LNCAP (cell line): ENCODE measurements at regions not wholly inside any gene's neighbourhood (a gene's known extent, or its start where the extent isn't known, plus 50 kb on each side); places are given as distances from the start of the nearest gene placed in this dataset.

Experiments used
- TF ChIP-seq, protein P1 (sequence below): fragments of 450-650 bp; IDR thresholded peaks from 2 replicates; pipeline ENCODE4 v1.5.1; 2017; ENCODE audit warnings: mild to moderate bottlenecking

DNA sequence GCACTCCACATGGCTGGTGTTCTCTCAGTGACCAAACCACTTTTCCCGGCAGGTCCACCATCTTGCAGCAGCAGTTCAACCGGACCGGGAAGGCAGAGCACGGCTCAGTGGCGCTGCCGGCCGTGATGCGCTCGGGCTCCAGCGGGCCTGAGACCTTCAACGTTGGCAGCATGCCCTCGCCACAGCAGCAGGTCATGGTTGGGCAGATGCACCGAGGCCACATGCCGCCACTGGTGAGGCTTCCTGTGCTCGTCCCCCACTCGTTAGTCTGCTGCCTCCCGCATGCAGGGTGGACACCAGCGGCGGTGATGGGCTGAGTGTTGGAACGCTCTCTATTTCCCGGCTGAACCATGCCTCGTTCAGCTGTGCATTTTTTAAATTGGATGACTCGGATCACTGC is 344.9 kb upstream of the TPM1 start:
- TF ChIP-seq, protein P1, sequence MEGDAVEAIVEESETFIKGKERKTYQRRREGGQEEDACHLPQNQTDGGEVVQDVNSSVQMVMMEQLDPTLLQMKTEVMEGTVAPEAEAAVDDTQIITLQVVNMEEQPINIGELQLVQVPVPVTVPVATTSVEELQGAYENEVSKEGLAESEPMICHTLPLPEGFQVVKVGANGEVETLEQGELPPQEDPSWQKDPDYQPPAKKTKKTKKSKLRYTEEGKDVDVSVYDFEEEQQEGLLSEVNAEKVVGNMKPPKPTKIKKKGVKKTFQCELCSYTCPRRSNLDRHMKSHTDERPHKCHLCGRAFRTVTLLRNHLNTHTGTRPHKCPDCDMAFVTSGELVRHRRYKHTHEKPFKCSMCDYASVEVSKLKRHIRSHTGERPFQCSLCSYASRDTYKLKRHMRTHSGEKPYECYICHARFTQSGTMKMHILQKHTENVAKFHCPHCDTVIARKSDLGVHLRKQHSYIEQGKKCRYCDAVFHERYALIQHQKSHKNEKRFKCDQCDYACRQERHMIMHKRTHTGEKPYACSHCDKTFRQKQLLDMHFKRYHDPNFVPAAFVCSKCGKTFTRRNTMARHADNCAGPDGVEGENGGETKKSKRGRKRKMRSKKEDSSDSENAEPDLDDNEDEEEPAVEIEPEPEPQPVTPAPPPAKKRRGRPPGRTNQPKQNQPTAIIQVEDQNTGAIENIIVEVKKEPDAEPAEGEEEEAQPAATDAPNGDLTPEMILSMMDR = no peak

DNA sequence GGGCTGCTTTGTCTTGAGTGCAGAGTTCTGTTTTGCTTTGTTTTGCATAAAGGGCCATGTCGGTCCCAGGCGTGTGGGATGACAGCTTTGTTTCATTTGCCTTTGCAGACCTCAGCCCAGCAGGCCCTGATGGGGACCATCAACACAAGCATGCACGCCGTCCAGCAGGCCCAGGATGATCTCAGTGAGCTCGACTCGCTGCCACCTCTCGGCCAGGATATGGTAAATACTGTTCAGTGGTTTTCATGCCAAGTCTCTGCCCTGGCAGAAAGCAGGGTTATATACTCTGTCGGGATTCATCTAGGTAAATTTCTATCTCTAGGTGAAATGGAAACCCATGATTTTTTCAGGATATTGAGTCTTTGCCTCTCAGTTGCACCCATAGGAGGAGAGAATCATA is 343.9 kb upstream of the TPM1 start:
- TF ChIP-seq, protein P1 = no peak

DNA sequence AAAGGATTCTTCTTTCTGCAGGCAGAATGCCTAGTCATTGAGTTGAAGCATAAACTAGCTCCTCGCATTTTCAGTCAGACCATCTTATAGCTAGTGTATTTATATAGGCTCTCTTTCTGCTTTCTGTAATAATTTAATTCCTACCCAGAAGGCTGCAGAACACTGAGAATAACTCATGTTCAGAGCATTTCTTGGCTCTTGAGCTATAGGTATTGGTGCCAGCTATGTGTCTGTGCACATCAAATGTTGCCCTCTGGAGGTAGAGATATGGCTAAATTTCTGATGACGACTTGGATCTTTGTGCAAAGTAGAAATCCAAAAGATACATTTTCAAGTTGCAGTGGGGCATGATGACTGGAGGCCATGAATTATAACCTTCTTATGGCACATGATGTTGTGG is 336.2 kb upstream of the TPM1 start:
- TF ChIP-seq, protein P1 = peak; percentile 50; the same call in 1 of the 2 replicates

DNA sequence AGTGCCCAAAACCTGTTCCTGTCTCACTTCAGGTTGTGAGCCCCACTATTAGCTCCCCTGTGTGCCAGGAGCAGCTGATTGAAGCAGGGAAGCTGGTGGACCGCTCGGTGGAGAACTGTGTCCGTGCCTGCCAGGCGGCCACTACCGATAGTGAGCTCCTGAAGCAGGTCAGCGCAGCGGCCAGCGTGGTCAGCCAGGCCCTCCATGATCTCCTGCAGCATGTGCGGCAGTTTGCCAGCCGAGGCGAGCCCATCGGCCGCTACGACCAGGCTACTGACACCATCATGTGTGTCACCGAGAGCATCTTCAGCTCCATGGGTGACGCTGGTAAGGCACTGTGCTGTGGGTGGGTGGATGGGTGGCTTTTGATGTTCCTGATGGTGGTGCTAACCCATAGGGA is 334.1 kb upstream of the TPM1 start:
- TF ChIP-seq, protein P1 = no peak

DNA sequence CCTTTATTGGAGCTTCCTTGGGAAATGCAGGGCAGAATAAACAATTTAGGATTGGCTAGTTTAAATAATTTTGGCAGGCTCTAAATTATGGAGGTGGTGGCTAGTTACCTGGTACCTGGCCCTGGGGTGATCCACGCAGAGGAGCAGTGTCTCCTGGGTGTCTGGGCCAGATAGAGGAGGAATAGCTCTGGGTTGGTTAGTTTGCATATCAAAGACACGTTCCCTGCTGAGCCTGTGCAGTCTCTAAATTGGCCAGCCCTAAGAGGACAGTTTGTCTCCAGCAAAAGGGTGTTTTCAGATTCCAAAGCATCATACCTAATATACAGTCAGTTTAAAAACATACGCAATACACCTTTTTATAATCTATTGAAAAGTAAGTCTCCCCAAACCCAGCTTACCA is 333.3 kb upstream of the TPM1 start:
- TF ChIP-seq, protein P1 = no peak

DNA sequence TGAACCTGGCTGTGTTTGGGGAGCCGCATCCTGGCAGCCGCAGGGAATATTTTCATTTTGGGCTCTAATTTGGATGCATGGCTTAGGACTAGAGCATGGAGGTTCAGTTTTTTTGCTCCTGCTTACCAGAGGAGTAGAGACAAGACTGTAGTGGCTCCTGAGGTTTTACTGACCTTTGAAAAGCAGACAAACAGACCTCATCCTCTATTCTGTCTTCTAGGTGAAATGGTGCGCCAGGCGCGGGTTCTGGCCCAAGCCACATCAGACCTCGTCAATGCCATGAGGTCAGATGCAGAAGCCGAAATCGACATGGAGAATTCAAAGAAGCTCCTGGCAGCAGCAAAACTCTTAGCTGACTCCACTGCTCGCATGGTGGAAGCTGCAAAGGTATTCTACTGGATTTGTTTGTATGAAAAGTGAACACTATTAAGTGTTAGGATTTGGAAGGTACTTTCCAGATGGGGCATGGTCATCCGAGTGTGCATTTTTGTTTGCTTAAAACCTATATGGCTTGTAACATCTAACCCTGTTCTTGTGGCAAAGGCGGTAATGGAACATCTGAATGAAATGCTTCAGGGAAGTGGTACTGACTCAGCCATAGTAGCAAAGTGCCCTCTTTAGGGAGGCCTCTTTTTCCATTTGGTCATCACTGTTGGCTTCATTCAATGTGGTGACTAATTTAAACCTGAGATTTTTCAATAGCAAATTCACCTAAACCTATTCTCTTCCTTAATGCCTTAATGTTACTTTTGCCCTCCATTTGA is 330.7 kb upstream of the TPM1 start:
- TF ChIP-seq, protein P1 = no peak

DNA sequence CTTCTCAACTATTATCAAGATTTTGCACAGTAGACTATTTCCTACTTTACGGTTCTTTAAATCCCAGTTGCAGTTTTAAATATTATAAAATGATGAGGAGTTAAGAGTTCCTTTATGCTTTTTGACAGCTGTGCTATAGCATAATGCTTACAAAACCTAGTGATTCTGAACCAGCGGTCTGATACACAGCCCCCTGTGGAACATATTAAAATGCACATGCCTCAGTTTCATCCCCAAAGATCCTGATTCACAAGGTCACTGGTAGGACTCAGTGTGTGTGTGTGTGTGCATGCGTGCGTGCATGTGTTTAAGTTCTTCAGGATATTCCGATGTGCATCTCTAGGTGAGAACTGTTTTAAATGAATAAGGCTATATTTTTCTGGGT is 330.1 kb upstream of the TPM1 start:
- TF ChIP-seq, protein P1 = no peak

DNA sequence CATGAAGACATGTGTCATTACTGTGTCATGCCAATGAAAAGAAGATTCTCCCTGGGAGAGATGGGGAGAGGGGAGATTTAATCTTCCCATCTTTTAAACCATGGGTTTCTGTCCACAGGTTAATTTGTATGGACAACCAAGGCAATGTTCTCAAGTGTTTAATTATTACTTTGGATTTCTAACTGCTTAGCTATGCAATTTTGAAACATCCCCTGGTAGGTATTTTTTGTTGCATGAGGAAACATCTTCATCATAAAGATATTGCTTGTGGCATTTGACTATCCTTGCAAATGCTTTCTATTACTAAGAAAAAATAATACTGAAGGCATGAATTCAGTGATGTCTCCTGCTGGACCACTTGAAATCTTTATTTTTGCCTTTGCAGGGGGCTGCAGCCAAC is 326.6 kb upstream of the TPM1 start:
- TF ChIP-seq, protein P1 = no peak
